ENCODE measurements at regions not wholly inside any gene's neighbourhood (a gene's known extent, or its start where the extent isn't known, plus 50 kb on each side); places are given as distances from the start of the nearest gene placed in this dataset.

GRCh38 chr1:67953301-67953700, 97.1 kb downstream of the DIRAS3 start:
- no peak for DNase-seq
- Mint-ChIP-seq H3K36me3 (ENCODE audit: unreplicated experiment) (no peaks in the 10 kb centered on the region), H3K27ac (ENCODE audit: unreplicated experiment) (no peak overlapping the region), H3K9me3 (ENCODE audit: unreplicated experiment) (no peaks in the 10 kb centered on the region), H3K27me3 (ENCODE audit: unreplicated experiment) (no peaks in the 10 kb centered on the region), H3K4me1 (ENCODE audit: low read depth, unreplicated experiment) (no peaks in the 10 kb centered on the region), H3K4me3 (ENCODE audit: unreplicated experiment) (no peak overlapping the region)
- no peak for TF ChIP-seq CTCF (IDR thresholded peaks at IDR 0.05; ENCODE audit: partially characterized antibody, unreplicated experiment)

GRCh38 chr1:67952071-67952470, 98.4 kb downstream of the DIRAS3 start:
- Mint-ChIP-seq H3K4me3 (ENCODE audit: unreplicated experiment) (no peak overlapping the region), H3K36me3 (ENCODE audit: unreplicated experiment) (no peaks in the 10 kb centered on the region), H3K9me3 (ENCODE audit: unreplicated experiment) (no peaks in the 10 kb centered on the region), H3K27me3 (ENCODE audit: unreplicated experiment) (no peaks in the 10 kb centered on the region), H3K27ac (ENCODE audit: unreplicated experiment) (no peak overlapping the region), H3K4me1 (ENCODE audit: low read depth, unreplicated experiment) (no peaks in the 10 kb centered on the region)
- no peak for DNase-seq
- TF ChIP-seq CTCF (IDR thresholded peaks at IDR 0.05; ENCODE audit: partially characterized antibody, unreplicated experiment) = no peak

GRCh38 chr1:67951014-67951413, 99.4 kb downstream of the DIRAS3 start:
- no peaks in the 10 kb centered on the region for H3K9me3 Mint-ChIP-seq (ENCODE audit: unreplicated experiment)
- no peak overlapping the region for H3K4me3 Mint-ChIP-seq (ENCODE audit: unreplicated experiment)
- H3K36me3 Mint-ChIP-seq (ENCODE audit: unreplicated experiment) = no peaks in the 10 kb centered on the region
- no peaks in the 10 kb centered on the region for H3K27me3 Mint-ChIP-seq (ENCODE audit: unreplicated experiment)
- TF ChIP-seq CTCF (IDR thresholded peaks at IDR 0.05; ENCODE audit: partially characterized antibody, unreplicated experiment) = no peak
- no peak overlapping the region for H3K27ac Mint-ChIP-seq (ENCODE audit: unreplicated experiment)
- DNase-seq = no peak
- peaks cover 4% of the 10 kb centered on the region for H3K4me1 Mint-ChIP-seq (ENCODE audit: low read depth, unreplicated experiment)

GRCh38 chr1:67948151-67949080, 102.0 kb downstream of the DIRAS3 start:
- Mint-ChIP-seq H3K4me3 (ENCODE audit: unreplicated experiment) (no peak overlapping the region), H3K27me3 (ENCODE audit: unreplicated experiment) (no peaks in the 10 kb centered on the region), H3K9me3 (ENCODE audit: unreplicated experiment) (no peaks in the 10 kb centered on the region)

More at GRCh38 chr1:67948151-67949080, 102.0 kb downstream of the DIRAS3 start:
- H3K4me1 Mint-ChIP-seq (ENCODE audit: low read depth, unreplicated experiment) = peaks cover 9% of the 10 kb centered on the region
- no peaks in the 10 kb centered on the region for H3K36me3 Mint-ChIP-seq (ENCODE audit: unreplicated experiment)
- no peak overlapping the region for H3K27ac Mint-ChIP-seq (ENCODE audit: unreplicated experiment)
- no peak for DNase-seq
- no peak for TF ChIP-seq CTCF (IDR thresholded peaks at IDR 0.05; ENCODE audit: partially characterized antibody, unreplicated experiment)
